Erythroblast (primary cell): ENCODE measurements at regions not wholly inside any gene's neighbourhood (a gene's known extent, or its start where the extent isn't known, plus 50 kb on each side); places are given as distances from the start of the nearest gene placed in this dataset.

Experiments used
- GATA1 ChIP-seq: IDR thresholded peaks from 2 replicates; pipeline ENCODE4 v1.6.1; 2011; ENCODE audit warnings: low read depth, mild to moderate bottlenecking, control low read depth, low read length, moderate library complexity
- POLR2A ChIP-seq: IDR thresholded peaks from 2 replicates; pipeline ENCODE4 v1.6.1; 2011; ENCODE audit warnings: mild to moderate bottlenecking, low read length

DNA sequence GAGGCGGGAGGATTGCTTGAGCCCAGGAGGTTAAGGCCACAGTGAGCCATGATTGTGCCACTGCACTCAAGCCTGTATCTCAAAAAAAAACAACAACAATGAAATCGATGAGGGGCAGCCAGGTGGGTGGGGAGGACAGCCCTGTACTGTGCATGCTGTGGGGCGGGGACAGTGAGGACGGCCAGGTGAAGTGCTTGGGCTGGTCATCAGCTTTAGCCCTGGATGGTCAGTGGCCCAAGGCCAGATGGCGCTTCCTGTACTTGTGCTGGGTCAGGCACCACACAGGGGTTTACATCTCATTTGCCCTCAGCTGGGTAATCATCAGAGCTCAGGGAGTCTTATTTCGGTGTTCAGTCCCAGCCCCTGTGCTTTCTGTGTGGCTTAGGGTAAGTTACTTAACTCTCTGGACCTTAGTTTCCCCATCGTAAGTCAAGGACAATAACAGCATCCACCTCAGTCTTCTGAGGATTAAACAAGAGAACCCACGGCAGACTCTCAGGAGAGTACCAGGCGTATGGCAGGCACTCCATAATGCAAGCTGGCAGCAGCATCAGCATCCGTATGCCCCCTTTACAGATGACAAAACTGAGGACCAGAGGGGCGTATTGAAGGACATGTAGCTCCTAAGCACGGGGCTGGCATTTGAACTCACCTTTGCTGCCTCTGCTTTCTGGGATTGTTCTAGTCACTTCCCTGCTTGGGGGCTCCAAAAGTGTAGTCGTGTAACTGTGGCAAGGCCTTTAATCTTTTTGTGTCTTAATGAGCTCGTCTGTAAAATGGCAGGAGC lies 71.9 kb downstream of the SLC25A47 start:
- TF ChIP-seq POLR2A = no peak
- TF ChIP-seq GATA1 = no peak
